GM18951 (cell line): ENCODE measurements at regions not wholly inside any gene's neighbourhood (a gene's known extent, or its start where the extent isn't known, plus 50 kb on each side); places are given as distances from the start of the nearest gene placed in this dataset.

Source experiments
- POLR2A ChIP-seq: IDR thresholded peaks from 4 replicates; pipeline ENCODE4 v1.6.1; 2011; ENCODE audit warnings: mild to moderate bottlenecking; ENCODE audit not compliant: insufficient read length, insufficient read depth; ENCODE audit errors: extremely low read depth
- in situ Hi-C: fragments of 300-500 bp; cut with MboI; formaldehyde crosslinking; loops from one replicate; pipeline ENCODE4 v1.12.0; 2022; ENCODE audit warnings: low sequenced_read_pairs, mixed read lengths, inconsistent platforms; ENCODE audit not compliant: unreplicated experiment

DNA sequence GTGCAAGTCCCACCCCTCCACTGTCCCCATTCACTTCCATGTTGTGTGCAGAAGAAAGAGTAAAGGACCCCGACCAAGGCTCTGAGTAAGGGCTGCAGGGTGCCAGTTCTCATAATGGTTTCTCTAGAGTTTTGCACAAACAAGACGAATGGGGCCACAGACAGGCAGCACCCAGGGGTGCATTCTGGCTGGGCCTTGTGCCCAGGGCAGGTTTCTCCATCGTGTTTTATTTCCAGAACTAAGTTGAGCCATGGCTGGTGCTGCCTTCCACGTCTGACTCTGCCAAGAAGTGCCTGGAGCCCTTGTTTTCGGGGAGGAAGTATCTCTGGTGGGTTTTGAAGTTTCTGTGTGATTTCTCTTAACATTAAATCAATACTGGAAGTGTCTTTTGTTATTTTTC, 95.0 kb upstream of the SDK1 start:
- in situ Hi-C loops = no loop called here
- TF ChIP-seq POLR2A = no peak

DNA sequence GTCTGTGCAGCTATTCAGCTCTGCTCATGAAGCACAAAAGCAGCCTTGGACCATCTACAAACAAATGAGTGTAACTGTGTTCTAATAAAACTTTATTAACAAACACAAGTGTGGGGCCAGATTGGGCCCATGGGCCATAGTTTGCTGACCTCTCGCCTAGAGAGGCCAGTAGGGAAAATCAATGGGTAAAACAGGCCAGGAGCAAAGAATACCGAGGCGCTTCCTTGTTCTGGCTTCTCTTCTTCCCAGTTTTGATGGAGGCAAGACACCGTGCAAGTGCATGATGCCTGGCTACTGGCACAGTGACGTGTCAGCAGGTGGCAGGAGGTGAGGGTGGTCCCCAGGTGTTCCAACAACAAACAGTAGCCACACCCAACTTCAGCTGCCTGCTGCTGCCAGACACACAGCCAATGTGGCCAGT, 94.3 kb upstream of the SDK1 start:
- in situ Hi-C loops = no loop called here
- TF ChIP-seq POLR2A = no peak

DNA sequence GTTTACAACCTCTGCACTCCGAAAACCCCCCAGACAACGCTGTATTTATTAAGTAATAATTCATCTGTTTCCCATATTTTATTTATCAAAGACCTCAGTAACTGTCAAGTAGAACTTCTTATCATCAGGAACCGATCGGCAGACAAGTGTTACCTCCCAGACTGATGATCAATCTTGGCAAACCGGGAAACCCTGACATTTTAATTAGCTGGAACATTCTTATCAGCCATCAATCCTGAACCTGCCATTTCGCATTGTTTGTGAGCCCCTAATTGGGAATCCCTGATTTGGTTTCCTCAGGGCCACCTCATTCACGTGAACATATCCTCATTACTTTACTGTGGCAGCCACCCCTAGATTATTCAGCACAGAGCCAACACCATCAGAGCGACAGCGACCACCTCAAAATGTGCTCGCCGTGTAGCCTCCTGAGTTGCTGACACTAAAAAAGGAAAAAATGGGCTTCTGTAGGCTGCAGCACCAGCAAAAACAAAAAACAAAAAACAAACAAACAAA, 93.6 kb upstream of the SDK1 start:
- TF ChIP-seq POLR2A = no peak
- in situ Hi-C loops = no loop called here

DNA sequence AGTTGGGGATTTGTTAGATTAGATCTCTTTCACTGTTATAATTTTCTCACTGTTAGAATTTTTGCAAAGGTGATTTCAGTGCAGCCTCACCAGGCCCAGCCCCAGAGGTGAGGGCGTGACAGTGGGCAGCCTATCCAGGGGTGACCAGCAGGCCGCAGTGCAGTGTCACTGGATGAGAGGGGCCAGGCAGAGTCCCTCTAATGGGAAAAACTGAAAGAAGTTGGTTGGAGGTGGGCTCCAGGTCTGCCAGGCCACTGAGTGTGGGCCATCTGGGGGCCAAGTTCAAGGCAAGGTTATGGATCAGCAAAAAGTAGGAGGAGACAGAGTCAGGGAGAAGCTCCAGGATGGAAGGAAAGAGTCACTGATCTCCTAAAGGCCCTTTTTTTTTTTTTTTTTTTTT, 90.5 kb upstream of the SDK1 start:
- TF ChIP-seq POLR2A = no peak
- in situ Hi-C loops = no loop called here

DNA sequence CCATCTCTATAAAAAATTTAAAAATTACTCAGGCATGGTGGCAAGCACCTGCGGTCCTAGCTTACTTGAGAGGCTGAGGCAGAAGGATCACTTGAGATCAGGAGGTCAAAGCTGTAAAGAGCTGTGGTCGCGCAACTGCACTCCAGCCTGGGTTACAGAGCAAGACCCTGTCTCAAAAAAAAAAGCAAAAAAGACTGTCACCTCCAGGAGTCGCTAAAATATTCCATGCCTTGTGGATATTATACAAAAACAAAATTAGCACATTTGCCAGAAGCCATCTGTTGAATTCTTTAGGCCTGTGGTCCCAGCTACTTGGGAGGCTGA, 87.0 kb upstream of the SDK1 start:
- in situ Hi-C loops = no loop called here
- no peak for TF ChIP-seq POLR2A

DNA sequence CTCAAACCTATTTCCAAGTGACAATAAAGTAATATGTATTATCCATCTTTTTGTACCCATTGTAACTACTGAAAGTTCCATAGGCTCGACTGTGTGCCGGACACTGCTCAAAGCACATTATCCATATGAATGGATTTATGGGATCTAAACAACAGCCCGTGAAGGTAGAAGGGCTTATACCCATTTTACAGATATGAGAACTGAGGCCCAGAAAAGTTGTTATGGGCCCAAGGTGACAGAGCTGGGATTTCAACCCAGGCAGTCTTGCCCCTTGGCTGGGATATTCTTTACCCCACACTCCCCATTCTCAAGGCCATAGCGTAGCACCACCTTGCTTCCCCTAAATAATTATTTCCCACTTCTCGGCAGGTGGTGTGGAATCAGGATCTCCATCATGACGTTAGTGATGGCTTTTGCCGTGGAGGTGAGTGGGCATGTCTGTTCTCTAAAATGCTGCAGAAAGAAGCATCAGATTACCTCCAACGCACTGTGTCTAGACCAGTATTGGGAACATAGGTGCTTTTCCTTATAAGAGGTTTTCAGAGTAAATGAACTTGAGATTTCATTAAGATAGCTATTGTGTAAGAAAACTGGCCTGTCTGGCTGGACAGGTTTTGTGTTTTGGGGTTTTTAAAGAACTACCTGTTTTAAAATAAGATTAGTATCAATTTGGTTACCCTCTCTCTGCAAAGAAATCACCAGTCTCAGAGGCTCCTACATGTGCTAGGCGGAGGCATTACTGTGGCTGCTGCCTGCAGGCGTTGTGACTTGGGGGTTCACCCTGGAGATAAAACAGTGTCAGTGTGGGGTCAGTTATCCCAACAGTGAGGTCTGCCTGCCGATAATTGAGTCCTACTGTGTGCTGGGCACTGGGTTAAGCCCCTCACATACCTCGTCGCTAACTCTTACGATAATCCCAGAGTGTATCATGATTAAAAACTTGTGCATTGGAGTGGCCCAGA, 85.1 kb upstream of the SDK1 start:
- in situ Hi-C loops = no loop called here
- TF ChIP-seq POLR2A = no peak

DNA sequence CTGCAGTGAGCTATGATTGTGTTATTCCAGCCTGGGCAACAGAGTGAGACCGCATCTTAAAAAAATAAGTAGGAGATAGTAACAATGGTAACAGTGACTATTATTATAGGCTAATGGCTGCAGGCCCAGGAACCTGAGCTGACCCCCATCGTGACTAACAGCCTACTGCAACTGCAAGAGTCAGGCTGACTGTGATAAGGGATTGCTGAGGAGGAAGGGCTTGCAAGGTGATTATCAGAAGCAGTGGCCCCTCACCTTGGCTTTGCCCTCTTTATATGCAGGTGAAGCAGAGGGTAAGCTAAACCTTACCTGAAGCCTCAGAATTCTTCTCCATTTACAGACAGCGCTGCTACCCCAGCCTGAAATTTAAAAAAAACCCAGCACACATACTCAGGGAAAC, 83.9 kb upstream of the SDK1 start:
- no peak for TF ChIP-seq POLR2A
- in situ Hi-C loops = no loop called here

DNA sequence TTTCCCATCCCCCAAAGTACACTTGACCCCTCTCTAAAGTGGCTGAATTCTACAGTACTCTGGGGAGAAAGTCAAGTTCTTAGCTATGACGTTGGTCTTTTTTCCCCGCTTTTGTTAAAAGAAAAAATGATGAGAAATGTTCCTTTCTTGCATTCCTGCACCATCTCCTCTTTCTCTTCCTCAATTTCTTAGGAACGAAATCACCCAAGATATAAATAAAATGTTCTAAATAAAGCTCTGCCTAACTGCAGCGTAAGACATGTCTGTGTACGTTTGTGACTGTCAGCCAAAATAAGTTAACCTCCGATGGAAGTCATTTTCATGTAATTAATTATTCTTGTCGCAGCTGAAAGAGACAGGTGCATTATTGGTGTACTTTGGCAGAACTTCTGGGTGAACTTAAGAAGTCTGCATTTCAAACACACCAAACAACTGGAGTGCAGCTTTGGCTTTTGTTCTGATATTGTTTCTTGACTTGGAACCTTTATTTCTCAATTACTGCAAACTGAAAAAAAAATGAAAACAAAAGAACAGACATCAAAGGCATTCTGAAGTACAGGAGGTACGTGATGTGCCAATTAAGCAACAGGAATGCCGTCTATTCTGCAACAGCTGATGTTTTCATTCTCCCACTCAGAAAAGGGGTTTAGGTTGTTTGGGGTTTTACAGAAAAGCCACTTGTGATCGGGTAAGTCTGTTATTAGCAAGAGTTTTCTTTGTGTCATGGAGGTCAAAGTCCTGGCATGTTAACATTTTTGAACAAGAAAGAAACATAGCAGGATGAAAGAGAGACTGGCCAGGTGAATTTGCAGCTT, 82.4 kb upstream of the SDK1 start:
- TF ChIP-seq POLR2A = no peak
- in situ Hi-C loops = no loop called here

DNA sequence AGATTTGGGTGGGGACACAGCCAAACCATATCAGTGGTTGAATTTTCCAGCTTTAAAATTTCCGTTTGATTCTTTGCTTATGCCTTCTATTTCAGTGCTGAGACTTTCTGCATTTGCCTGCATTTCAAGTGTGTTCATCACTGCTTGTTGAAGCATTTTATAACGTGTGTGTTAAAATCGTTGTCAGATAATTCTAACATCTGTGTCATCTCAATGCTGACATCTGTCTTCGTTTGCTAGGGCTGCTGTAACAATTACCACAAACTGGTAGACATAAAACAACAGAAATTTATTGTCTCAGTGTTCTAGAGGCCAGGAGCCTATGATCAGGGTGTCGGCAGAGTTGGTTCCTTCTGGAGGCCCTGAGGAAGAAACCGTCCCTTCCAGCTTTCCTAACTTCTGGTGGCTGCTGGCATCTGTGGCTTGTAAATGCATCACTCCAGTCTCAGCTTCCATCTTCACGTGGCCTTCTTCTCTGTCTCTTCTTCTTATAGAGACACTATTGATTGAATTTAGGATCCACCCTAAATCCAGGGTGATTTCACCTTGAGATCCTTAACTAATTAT, 71.1 kb upstream of the SDK1 start:
- in situ Hi-C loops = no loop called here
- TF ChIP-seq POLR2A = no peak

DNA sequence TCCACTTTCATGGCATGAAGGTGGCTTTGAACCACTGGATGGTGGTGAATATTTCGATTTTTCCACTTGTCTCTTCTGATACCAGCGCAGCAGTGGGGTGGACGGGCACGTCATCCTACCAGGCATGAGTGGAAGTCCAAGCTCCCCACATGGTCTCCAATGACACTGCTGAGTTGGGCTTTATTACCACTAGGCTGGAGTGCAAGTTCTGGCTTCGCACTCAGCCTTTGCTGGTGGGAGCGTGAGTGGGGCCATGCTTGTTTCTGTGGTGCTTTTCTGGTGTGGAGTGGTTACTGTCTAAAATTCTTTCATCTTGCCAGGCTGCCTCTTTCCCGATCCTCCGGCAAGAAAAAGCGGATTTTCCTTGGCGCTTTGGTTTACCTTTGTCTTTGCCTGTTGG, 70.1 kb upstream of the SDK1 start:
- in situ Hi-C loops = no loop called here

DNA sequence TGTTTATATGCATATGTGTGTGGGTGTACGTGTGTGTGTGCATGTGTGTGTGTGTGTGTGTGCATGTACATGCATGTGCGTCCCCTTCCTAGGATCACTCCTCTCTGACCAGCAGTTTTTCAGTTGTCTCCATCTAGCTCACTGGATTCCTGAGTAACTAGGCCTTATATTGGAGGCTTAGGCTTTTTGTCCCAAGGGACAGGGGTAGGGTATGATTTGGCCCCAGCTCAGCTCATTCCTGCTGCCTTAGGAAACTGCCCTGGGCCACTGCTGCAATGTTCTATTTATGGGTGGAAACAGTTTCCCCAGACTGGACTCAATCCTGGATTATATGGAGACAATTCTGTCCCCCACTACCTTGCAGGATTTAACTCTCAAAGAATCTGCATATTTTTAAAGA, 68.8 kb upstream of the SDK1 start:
- no peak for TF ChIP-seq POLR2A
- in situ Hi-C loops = no loop called here

More for the DNA sequence above, 70.1 kb upstream of the SDK1 start:
- no peak for TF ChIP-seq POLR2A

DNA sequence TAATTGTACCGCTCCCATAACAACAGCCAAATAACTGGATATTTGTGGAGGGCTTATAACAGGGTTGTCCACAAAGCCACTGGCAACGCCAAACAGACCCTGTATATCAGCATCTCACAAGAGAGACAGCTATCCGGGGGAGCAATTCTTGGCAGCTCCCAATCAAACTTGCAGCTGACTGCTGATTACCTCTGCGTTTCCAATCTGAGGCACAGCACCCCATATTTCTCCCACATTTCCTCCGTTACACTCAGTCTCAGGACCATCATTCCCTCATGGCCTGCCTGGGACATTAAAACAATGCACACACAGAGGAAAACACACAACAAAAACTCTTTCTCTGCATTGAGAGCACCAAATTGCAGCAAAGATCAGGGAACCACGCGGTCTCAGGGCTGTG, 67.8 kb upstream of the SDK1 start:
- TF ChIP-seq POLR2A = no peak
- in situ Hi-C loops = no loop called here

DNA sequence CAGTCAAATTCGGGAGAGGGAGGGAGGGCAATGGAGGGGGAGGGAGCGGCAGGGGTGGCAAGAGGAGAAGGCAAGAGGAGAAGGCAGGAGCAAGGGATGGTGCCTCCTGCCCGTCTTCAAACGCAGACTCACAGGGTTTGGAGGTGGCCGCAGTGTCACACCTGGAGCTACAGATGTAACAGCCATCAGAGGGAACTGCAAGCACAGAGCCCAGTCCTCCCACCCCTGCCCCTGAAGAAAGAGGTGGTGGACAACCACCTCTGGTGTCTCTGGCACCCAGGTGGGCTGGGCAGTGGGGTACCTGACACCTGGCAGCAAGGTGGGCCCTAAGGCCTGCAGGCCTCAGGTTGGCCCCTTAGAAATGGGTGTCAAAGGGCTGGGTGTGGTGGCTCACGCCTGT, 67.0 kb upstream of the SDK1 start:
- in situ Hi-C loops = no loop called here
- TF ChIP-seq POLR2A = no peak

DNA sequence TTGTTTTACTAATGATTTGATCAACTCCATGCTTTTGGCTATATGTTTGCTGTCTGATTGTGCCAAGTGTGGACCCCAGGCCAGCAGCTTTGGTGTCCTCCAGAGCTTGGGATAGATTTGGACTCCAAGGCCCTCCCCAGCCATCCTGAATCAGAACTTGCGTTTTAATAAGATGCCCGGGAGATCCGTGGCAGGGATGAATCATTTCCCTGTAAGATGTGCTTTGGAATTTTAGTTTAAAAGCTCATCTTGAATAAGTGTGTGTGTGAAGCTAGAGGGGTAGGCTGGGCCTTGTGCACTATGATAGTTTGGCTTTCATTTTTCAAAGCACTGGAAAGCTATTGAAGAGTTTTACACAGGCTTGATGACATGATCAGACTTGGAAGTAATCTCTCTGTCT, 66.2 kb upstream of the SDK1 start:
- no peak for TF ChIP-seq POLR2A
- in situ Hi-C loops = no loop called here

DNA sequence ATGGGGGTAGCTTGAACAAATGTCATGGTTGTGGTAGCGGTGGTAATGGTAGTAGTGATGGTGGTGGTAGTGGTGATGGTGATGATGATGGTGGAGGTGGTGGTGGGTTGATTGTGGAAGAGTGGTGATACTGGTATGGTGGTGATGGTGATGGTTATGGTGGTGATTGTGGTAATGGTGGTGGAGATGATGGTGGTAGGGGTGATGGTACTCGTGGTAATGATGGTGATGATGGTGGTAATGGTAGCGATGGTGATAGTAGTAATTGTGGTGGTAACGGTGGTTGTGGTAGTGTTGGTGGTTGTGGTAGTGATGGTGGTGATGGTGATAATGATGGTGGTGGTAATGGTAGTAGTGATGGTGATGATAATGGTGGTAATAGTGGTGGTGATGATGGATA, 65.7 kb upstream of the SDK1 start:
- no peak for TF ChIP-seq POLR2A
- in situ Hi-C loops = no loop called here
